Thoracic aorta (tissue), 2 donors: ENCODE measurements at regions not wholly inside any gene's neighbourhood (a gene's known extent, or its start where the extent isn't known, plus 50 kb on each side); places are given as distances from the start of the nearest gene placed in this dataset.

Experiments used
- ATAC-seq: fragments of 150-250 bp; one replicate; pipeline ENCODE4 v1.8.0; 2017; ENCODE audit warnings: low read depth; ENCODE audit not compliant: insufficient number of reproducible peaks, low FRiP score
- DNase-seq: peaks from one replicate; pipeline ENCODE4 v3.0.0-alpha.2; 2020; ENCODE audit warnings: low spot score
- H3K27ac ChIP-seq, 2 donors: fragments of 200-600 bp; sonication (generic); 1 replicate in 1 of 2; 2 replicates in 1 of 2; pipeline ENCODE4 v1.5.1; 2016; ENCODE audit warnings: mild to moderate bottlenecking in 2 of 2, moderate library complexity in 2 of 2
- H3K27me3 ChIP-seq: fragments of 200-600 bp; sonication (generic); replicated peaks from 2 replicates; pipeline ENCODE4 v1.6.0; 2016; ENCODE audit warnings: mild to moderate bottlenecking; ENCODE audit not compliant: insufficient read depth
- H3K36me3 ChIP-seq: fragments of 200-600 bp; sonication (generic); one replicate; pipeline ENCODE4 v1.5.1; 2016
- H3K4me1 ChIP-seq, 2 donors: fragments of 200-600 bp; sonication (generic); 1 replicate in 1 of 2; 2 replicates in 1 of 2; pipeline versions ENCODE4 v1.5.1 to v1.6.0; 2016; ENCODE audit warnings: low read depth in 2 of 2, mild to moderate bottlenecking in 1 of 2; ENCODE audit not compliant: control insufficient read depth in 1 of 2
- H3K4me3 ChIP-seq: fragments of 200-600 bp; sonication (generic); 2 replicates; pipeline ENCODE4 v1.5.1; 2016; ENCODE audit warnings: mild to moderate bottlenecking
- H3K9me3 ChIP-seq: fragments of 200-600 bp; sonication (generic); 2 replicates; pipeline ENCODE4 v1.5.1; 2016
- CTCF ChIP-seq: fragments of 200-600 bp; sonication (generic); IDR thresholded peaks from one replicate; pipeline ENCODE4 v1.5.1; 2019; ENCODE audit warnings: antibody characterized with exemption

GRCh38 chr7:46169384-46169755 lies 248.3 kb upstream of the IGFBP3 start:
- Histone ChIP-seq H3K27ac (no peak overlapping the region), H3K27me3 (no peaks in the 10 kb centered on the region), H3K4me3 (no peak overlapping the region), H3K36me3 (no peaks in the 10 kb centered on the region), H3K4me1 (peaks cover 0 to 13% of the 10 kb centered on the region in 2 donors), H3K9me3 (no peaks in the 10 kb centered on the region)
- no peak for ATAC-seq
- TF ChIP-seq CTCF: no peak
- no peak for DNase-seq

- Histone ChIP-seq H3K36me3 (no peaks in the 10 kb centered on the region), H3K9me3 (no peaks in the 10 kb centered on the region), H3K4me3 (no peak overlapping the region), H3K27ac (no peak overlapping the region), H3K27me3 (no peaks in the 10 kb centered on the region), H3K4me1 (peaks cover 0 to 8% of the 10 kb centered on the region in 2 donors)
- ATAC-seq (no peak), DNase-seq (no peak)
- no peak for TF ChIP-seq CTCF
Observed at GRCh38 chr7:46168671-46169383, 247.8 kb upstream of the IGFBP3 start.

- no peaks in the 10 kb centered on the region for H3K9me3 ChIP-seq
- H3K4me1 ChIP-seq: peaks cover 0 to 2% of the 10 kb centered on the region in 2 donors
- DNase-seq (no peak), ATAC-seq (no peak)
- H3K27me3 ChIP-seq: no peaks in the 10 kb centered on the region
- H3K36me3 ChIP-seq: no peaks in the 10 kb centered on the region
- no peak overlapping the region for H3K4me3 ChIP-seq
- no peak overlapping the region for H3K27ac ChIP-seq
- TF ChIP-seq CTCF: no peak
Observed at GRCh38 chr7:46168231-46168630, 247.2 kb upstream of the IGFBP3 start.

- no peaks in the 10 kb centered on the region for H3K27me3 ChIP-seq
- H3K4me1 ChIP-seq: no peaks in the 10 kb centered on the region
- no peaks in the 10 kb centered on the region for H3K36me3 ChIP-seq
- TF ChIP-seq CTCF: no peak
- no peaks in the 10 kb centered on the region for H3K9me3 ChIP-seq
- no peak for DNase-seq
- no peak overlapping the region for H3K27ac ChIP-seq
- H3K4me3 ChIP-seq: no peak overlapping the region
- ATAC-seq: no peak
Observed at GRCh38 chr7:46165276-46165675, 244.2 kb upstream of the IGFBP3 start.

- Histone ChIP-seq H3K4me1 (no peaks in the 10 kb centered on the region), H3K36me3 (no peaks in the 10 kb centered on the region), H3K27me3 (no peaks in the 10 kb centered on the region), H3K4me3 (no peak overlapping the region), H3K27ac (no peak overlapping the region), H3K9me3 (no peaks in the 10 kb centered on the region)
- no peak for DNase-seq
- ATAC-seq: no peak
- TF ChIP-seq CTCF: no peak
Observed at GRCh38 chr7:46164629-46165028, 243.6 kb upstream of the IGFBP3 start.
